H1 (cell line): ENCODE measurements at regions not wholly inside any gene's neighbourhood (a gene's known extent, or its start where the extent isn't known, plus 50 kb on each side); places are given as distances from the start of the nearest gene placed in this dataset.

Experiments used
- CTCF ChIA-PET: fragments of 300-600 bp; sonication (Branson Sonifier 250); formaldehyde crosslinking; loops from one replicate; lab custom pipeline; 2021; ENCODE audit not compliant: partially characterized antibody; lab: Charles Lee
- POLR2A ChIA-PET: fragments of 300-600 bp; sonication (Branson Sonifier 250); formaldehyde crosslinking; loops from one replicate; lab custom pipeline; 2021; ENCODE audit warnings: inconsistent platforms; ENCODE audit not compliant: partially characterized antibody; lab: Charles Lee
- DNase-seq, 2 experiments: peaks; one replicate each; pipeline versions ENCODE4 v3.0.0 to v3.0.0-alpha.2; 2010 to 2022; ENCODE audit warnings: low spot score in 2 of 2, low read depth in 1 of 2, mixed read lengths in 1 of 2
- FAIRE-seq: peaks from 2 replicates; lab custom pipeline; 2011; peaks lifted over from hg19 to GRCh38; lab: Jason Lieb, UNC
- H2AFZ ChIP-seq: 2 replicates; pipeline ENCODE4 v1.8.1; 2012; ENCODE audit warnings: low read length, inconsistent platforms
- H2AK5ac ChIP-seq: 2 replicates; pipeline ENCODE4 v1.6.1; 2013; ENCODE audit warnings: low read depth, low read length
- H2BK120ac ChIP-seq: replicated peaks from 2 replicates; pipeline ENCODE3; 2013; ENCODE audit warnings: low read depth, low read length, inconsistent platforms
- H2BK12ac ChIP-seq: 2 replicates; pipeline ENCODE4 v1.6.1; 2013; ENCODE audit warnings: low read depth, low read length
- H2BK15ac ChIP-seq: 2 replicates; pipeline ENCODE4 v1.6.1; 2013; ENCODE audit warnings: low read length
- H2BK20ac ChIP-seq: 2 replicates; pipeline ENCODE4 v1.6.1; 2013; ENCODE audit warnings: low read length
- H2BK5ac ChIP-seq: 2 replicates; pipeline ENCODE4 v1.6.1; 2013; ENCODE audit warnings: low read depth, low read length
- H3K14ac ChIP-seq: 2 replicates; pipeline ENCODE4 v1.6.1; 2013; ENCODE audit warnings: inconsistent platforms; ENCODE audit not compliant: insufficient read length
- H3K18ac ChIP-seq: 2 replicates; pipeline ENCODE4 v1.6.1; 2013; ENCODE audit warnings: low read length; ENCODE audit errors: extremely low read depth
- H3K23ac ChIP-seq: 2 replicates; pipeline ENCODE4 v1.6.1; 2013; ENCODE audit warnings: inconsistent platforms; ENCODE audit not compliant: insufficient read length
- H3K23me2 ChIP-seq: 2 replicates; pipeline ENCODE4 v1.6.1; 2013; ENCODE audit warnings: low read depth, low read length
- H3K27ac ChIP-seq: 2 replicates; pipeline ENCODE4 v1.6.1; 2011; ENCODE audit warnings: low read depth, low read length, inconsistent platforms
- H3K27me3 ChIP-seq, 4 experiments: replicated peaks in 1 of 4; 1 replicate in 1 of 4; 2 replicates in 3 of 4; pipeline versions ENCODE4 v1.6.1 to v1.8.1; 2011 to 2013; ENCODE audit warnings: low read length in 3 of 4, mild to moderate bottlenecking in 3 of 4, inconsistent platforms in 2 of 4, mixed read lengths in 2 of 4, moderate library complexity in 1 of 4; ENCODE audit not compliant: control insufficient read depth in 3 of 4, insufficient read depth in 3 of 4; ENCODE audit errors: extremely low read depth in 1 of 4
- H3K36me3 ChIP-seq, 4 experiments: 2 replicates each; pipeline versions ENCODE4 v1.6.1 to v1.8.1; 2011 to 2013; ENCODE audit warnings: mild to moderate bottlenecking in 4 of 4, low read length in 3 of 4, moderate library complexity in 2 of 4, control low read depth in 1 of 4, inconsistent platforms in 1 of 4; ENCODE audit not compliant: insufficient read depth in 4 of 4, control insufficient read depth in 2 of 4
- H3K4ac ChIP-seq: replicated peaks from 2 replicates; pipeline ENCODE3; 2013; ENCODE audit warnings: low read length, low read depth, mixed read lengths, inconsistent platforms; ENCODE audit not compliant: insufficient read length
- H3K4me1 ChIP-seq, 4 experiments: replicated peaks in 1 of 4; 1 replicate in 1 of 4; 2 replicates in 3 of 4; pipeline versions ENCODE4 v1.6.1 to v1.8.1; 2011 to 2013; ENCODE audit warnings: low read length in 3 of 4, inconsistent platforms in 2 of 4, mixed read lengths in 1 of 4; ENCODE audit not compliant: insufficient read depth in 4 of 4, control insufficient read depth in 3 of 4
- H3K4me2 ChIP-seq, 2 experiments: 2 replicates each; pipeline versions ENCODE4 v1.6.1 to v1.8.1; 2011 to 2013; ENCODE audit warnings: low read depth in 2 of 2, low read length in 2 of 2, control low read depth in 1 of 2, inconsistent platforms in 1 of 2, mild to moderate bottlenecking in 1 of 2; ENCODE audit not compliant: insufficient read depth in 1 of 2
- H3K4me3 ChIP-seq, 4 experiments: fragments of 200-600, 300-600 bp in 1 of 4; sonication (generic), shearing (Covaris generic), sonication (Bioruptor Twin) in 1 of 4; 2 replicates each; pipeline versions ENCODE4 v1.5.1 to v1.8.1; 2011 to 2016; ENCODE audit warnings: low read length in 4 of 4, low read depth in 3 of 4, control low read depth in 2 of 4, inconsistent platforms in 2 of 4, mild to moderate bottlenecking in 2 of 4, mixed read lengths in 1 of 4, moderate library complexity in 1 of 4; ENCODE audit not compliant: insufficient read depth in 2 of 4; ENCODE audit errors: extremely low read depth in 1 of 4
- H3K56ac ChIP-seq: replicated peaks from 2 replicates; pipeline ENCODE3; 2013; ENCODE audit warnings: low read depth, mild to moderate bottlenecking, mixed read lengths, low read length, inconsistent platforms; ENCODE audit not compliant: insufficient read length
- H3K79me1 ChIP-seq: 2 replicates; pipeline ENCODE4 v1.6.1; 2013; ENCODE audit warnings: low read depth, low read length, control low read depth
- H3K79me2 ChIP-seq, 2 experiments: 2 replicates each; pipeline versions ENCODE4 v1.6.1 to v1.8.1; 2012 to 2013; ENCODE audit warnings: low read length in 2 of 2, mild to moderate bottlenecking in 2 of 2, inconsistent platforms in 1 of 2; ENCODE audit not compliant: insufficient read depth in 2 of 2, control insufficient read depth in 1 of 2
- H3K9ac ChIP-seq, 4 experiments: replicated peaks in 1 of 4; 1 replicate in 1 of 4; 2 replicates in 3 of 4; pipeline versions ENCODE4 v1.6.1 to v1.8.1; 2011 to 2013; ENCODE audit warnings: low read depth in 3 of 4, low read length in 3 of 4, control low read depth in 2 of 4, mild to moderate bottlenecking in 2 of 4, moderate library complexity in 2 of 4, inconsistent platforms in 1 of 4; ENCODE audit errors: extremely low read depth in 1 of 4
- H3K9me3 ChIP-seq, 2 experiments: 2 replicates each; pipeline versions ENCODE4 v1.6.1 to v1.8.1; 2012 to 2013; ENCODE audit warnings: mild to moderate bottlenecking in 2 of 2, moderate library complexity in 2 of 2, control low read depth in 1 of 2, inconsistent platforms in 1 of 2, low read depth in 1 of 2, low read length in 1 of 2, mixed read lengths in 1 of 2; ENCODE audit not compliant: insufficient read depth in 2 of 2
- H4K20me1 ChIP-seq, 2 experiments: replicated peaks in 1 of 2; 2 replicates each; pipeline versions ENCODE3 to v1.8.1; 2011 to 2013; ENCODE audit warnings: inconsistent platforms in 2 of 2, low read length in 2 of 2, mild to moderate bottlenecking in 1 of 2; ENCODE audit not compliant: insufficient read depth in 2 of 2, control insufficient read depth in 1 of 2
- H4K5ac ChIP-seq: 2 replicates; pipeline ENCODE4 v1.6.1; 2013; ENCODE audit warnings: low read length, low read depth, mixed read lengths, inconsistent platforms; ENCODE audit not compliant: insufficient read length
- H4K8ac ChIP-seq: 2 replicates; pipeline ENCODE4 v1.8.0; 2013; ENCODE audit warnings: mild to moderate bottlenecking, moderate library complexity, low read length, inconsistent platforms; ENCODE audit not compliant: insufficient read depth; ENCODE audit errors: extremely low read depth
- H4K91ac ChIP-seq: replicated peaks from 2 replicates; pipeline ENCODE3; 2013; ENCODE audit warnings: low read length, mixed read lengths, inconsistent platforms; ENCODE audit not compliant: insufficient read length
- EP300 ChIP-seq, 2 experiments: IDR thresholded peaks; 1 replicate in 1 of 2; 2 replicates in 1 of 2; pipeline ENCODE4 v1.6.1; 2011 to 2012; ENCODE audit warnings: low read depth in 2 of 2, low read length in 2 of 2, mild to moderate bottlenecking in 2 of 2, borderline replicate concordance in 1 of 2, inconsistent platforms in 1 of 2, moderate library complexity in 1 of 2
- NANOG ChIP-seq: IDR thresholded peaks from 2 replicates; pipeline ENCODE4 v1.6.1; 2011; ENCODE audit warnings: low read length, low read depth, mild to moderate bottlenecking, inconsistent platforms; ENCODE audit not compliant: insufficient read depth, poor library complexity, severe bottlenecking
- SP4 ChIP-seq: IDR thresholded peaks from 2 replicates; pipeline ENCODE4 v1.6.1; 2012; ENCODE audit warnings: low read length, inconsistent platforms
- TEAD4 ChIP-seq: IDR thresholded peaks from 2 replicates; pipeline ENCODE4 v1.6.1; 2012; ENCODE audit warnings: low read depth, low read length, inconsistent platforms, mixed read lengths
- WGBS, 2 experiments: shearing (Covaris generic) in 1 of 2; methylation state at CpG; one replicate each; pipeline versions ENCODE4 v1.1.6 to v1.1.7; 2013 to 2015; ENCODE audit warnings: low lambda C conversion rate in 2 of 2, mixed read lengths in 2 of 2, inconsistent platforms in 1 of 2, low coverage in 1 of 2, missing lambda C conversion rate in 1 of 2; ENCODE audit not compliant: insufficient replicate concordance in 2 of 2, insufficient coverage in 1 of 2, insufficient read length in 1 of 2; ENCODE audit errors: extremely low coverage in 1 of 2, missing lambda C conversion rate in 1 of 2; 5-methylcytosine and 5-hydroxymethylcytosine counted together

GRCh38 chr5:68371607-68372006, 156.1 kb downstream of the PIK3R1 start:
- no peak overlapping the region for H2BK120ac ChIP-seq
- H4K8ac ChIP-seq, result no peak overlapping the region
- no peaks in the 10 kb centered on the region for H3K27me3 ChIP-seq
- no peaks in the 10 kb centered on the region for H3K23me2 ChIP-seq
- no peaks in the 10 kb centered on the region for H3K79me2 ChIP-seq
- H2BK20ac ChIP-seq, result no peak overlapping the region
- H3K27ac ChIP-seq, result no peak overlapping the region
- no peak overlapping the region for H3K56ac ChIP-seq
- H3K9ac ChIP-seq, result no peak overlapping the region
- no peak overlapping the region for H4K91ac ChIP-seq
- ChIA-PET POLR2A (interaction anchor here (0.6 kb wide), 1 partner anchor 193 kb away, joined by 3 read pairs; no protein-coding TSS in a partner anchor), CTCF (interaction anchor here (0.9 kb wide), 1 partner anchor 18 kb away, joined by 3 read pairs; no protein-coding TSS in a partner anchor)
- H2BK15ac ChIP-seq, result no peak overlapping the region
- no peak overlapping the region for H2AK5ac ChIP-seq
- H3K79me1 ChIP-seq, result no peaks in the 10 kb centered on the region
- no peak overlapping the region for H3K4me2 ChIP-seq
- no peaks in the 10 kb centered on the region for H3K36me3 ChIP-seq
- no peak overlapping the region for H3K4me3 ChIP-seq
- no peak overlapping the region for H2BK12ac ChIP-seq
- no peak overlapping the region for H3K14ac ChIP-seq
- DNase-seq (no peak), FAIRE-seq (no peak)
- H4K5ac ChIP-seq, result no peak overlapping the region
- H3K4me1 ChIP-seq, result no peaks in the 10 kb centered on the region
- H3K18ac ChIP-seq, result no peak overlapping the region
- no peaks in the 10 kb centered on the region for H4K20me1 ChIP-seq
- H3K4ac ChIP-seq, result no peak overlapping the region
- no peak overlapping the region for H2BK5ac ChIP-seq
- TF ChIP-seq EP300 (IDR thresholded peaks at IDR 0.05; ENCODE audit: borderline replicate concordance in 1 of 2, low read depth in 2 of 2, low read length in 2 of 2) (no peak), SP4 (no peak), TEAD4 (no peak), NANOG (no peak)
- H3K9me3 ChIP-seq, result no peaks in the 10 kb centered on the region; a peak in 1 of 4 replicates
- H3K23ac ChIP-seq, result no peak overlapping the region
- H2AFZ ChIP-seq, result no peak overlapping the region
- 94% methylated on average over 2 of the region's 2 CpGs; no CpG with 5 or more reads in 1 of the 2 experiments for WGBS, 2 experiments
